Esophagus squamous epithelium (tissue), 4 donors: ENCODE measurements at regions not wholly inside any gene's neighbourhood (a gene's known extent, or its start where the extent isn't known, plus 50 kb on each side); places are given as distances from the start of the nearest gene placed in this dataset.

Experiments
- CTCF ChIP-seq, 6 experiments: fragments of 450-650 bp in 4 of 6; fragments of 200-600 bp in 2 of 6; sonication (generic) in 2 of 6; IDR thresholded peaks; one replicate each; pipeline ENCODE4 v1.5.1; 2016 to 2019; ENCODE audit warnings: antibody characterized with exemption in 6 of 6, mild to moderate bottlenecking in 4 of 6, moderate library complexity in 4 of 6
- POLR2A ChIP-seq, 4 donors: fragments of 450-650 bp; IDR thresholded peaks; one replicate each; pipeline ENCODE4 v1.6.1; 2017; ENCODE audit warnings: antibody characterized with exemption in 4 of 4, mild to moderate bottlenecking in 4 of 4, moderate library complexity in 3 of 4

- TF ChIP-seq CTCF (IDR thresholded peaks at IDR 0.05) (no peak), POLR2A (IDR thresholded peaks at IDR 0.05) (no peak)
These were observed 476.5 kb downstream of the KCNT2 start for GRCh38 chr1:196131691-196132090.
